ENCODE measurements at regions not wholly inside any gene's neighbourhood (a gene's known extent, or its start where the extent isn't known, plus 50 kb on each side); places are given as distances from the start of the nearest gene placed in this dataset.

DNA sequence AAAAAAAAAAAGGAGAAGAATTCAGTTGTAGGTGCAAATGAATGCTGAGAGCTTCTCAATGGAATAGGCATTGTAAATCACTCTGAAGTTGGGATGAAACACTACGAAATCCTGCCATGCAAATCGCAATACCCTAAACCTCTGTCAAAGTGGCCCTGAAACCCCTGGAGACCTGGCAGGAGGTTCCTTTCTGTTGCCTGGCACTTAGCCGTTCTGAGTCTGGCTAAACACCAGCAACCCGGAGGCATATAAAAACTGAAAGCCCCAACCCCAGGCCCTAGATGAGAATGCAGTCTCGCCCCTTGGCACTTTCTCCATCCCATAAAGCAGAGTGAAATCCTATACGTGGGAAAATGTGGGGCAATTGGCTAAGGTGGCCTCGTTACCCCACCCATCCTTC is 151.5 kb upstream of the PARP11 start:
- no peak for TF ChIP-seq TCF7L2 (IDR thresholded peaks at IDR 0.05; ENCODE audit: low read depth, low read length)
- TF ChIP-seq, protein P1, sequence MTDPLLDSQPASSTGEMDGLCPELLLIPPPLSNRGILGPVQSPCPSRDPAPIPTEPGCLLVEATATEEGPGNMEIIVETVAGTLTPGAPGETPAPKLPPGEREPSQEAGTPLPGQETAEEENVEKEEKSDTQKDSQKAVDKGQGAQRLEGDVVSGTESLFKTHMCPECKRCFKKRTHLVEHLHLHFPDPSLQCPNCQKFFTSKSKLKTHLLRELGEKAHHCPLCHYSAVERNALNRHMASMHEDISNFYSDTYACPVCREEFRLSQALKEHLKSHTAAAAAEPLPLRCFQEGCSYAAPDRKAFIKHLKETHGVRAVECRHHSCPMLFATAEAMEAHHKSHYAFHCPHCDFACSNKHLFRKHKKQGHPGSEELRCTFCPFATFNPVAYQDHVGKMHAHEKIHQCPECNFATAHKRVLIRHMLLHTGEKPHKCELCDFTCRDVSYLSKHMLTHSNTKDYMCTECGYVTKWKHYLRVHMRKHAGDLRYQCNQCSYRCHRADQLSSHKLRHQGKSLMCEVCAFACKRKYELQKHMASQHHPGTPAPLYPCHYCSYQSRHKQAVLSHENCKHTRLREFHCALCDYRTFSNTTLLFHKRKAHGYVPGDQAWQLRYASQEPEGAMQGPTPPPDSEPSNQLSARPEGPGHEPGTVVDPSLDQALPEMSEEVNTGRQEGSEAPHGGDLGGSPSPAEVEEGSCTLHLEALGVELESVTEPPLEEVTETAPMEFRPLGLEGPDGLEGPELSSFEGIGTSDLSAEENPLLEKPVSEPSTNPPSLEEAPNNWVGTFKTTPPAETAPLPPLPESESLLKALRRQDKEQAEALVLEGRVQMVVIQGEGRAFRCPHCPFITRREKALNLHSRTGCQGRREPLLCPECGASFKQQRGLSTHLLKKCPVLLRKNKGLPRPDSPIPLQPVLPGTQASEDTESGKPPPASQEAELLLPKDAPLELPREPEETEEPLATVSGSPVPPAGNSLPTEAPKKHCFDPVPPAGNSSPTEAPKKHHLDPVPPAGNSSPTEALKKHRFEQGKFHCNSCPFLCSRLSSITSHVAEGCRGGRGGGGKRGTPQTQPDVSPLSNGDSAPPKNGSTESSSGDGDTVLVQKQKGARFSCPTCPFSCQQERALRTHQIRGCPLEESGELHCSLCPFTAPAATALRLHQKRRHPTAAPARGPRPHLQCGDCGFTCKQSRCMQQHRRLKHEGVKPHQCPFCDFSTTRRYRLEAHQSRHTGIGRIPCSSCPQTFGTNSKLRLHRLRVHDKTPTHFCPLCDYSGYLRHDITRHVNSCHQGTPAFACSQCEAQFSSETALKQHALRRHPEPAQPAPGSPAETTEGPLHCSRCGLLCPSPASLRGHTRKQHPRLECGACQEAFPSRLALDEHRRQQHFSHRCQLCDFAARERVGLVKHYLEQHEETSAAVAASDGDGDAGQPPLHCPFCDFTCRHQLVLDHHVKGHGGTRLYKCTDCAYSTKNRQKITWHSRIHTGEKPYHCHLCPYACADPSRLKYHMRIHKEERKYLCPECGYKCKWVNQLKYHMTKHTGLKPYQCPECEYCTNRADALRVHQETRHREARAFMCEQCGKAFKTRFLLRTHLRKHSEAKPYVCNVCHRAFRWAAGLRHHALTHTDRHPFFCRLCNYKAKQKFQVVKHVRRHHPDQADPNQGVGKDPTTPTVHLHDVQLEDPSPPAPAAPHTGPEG (CRISPR knock-in tag; IDR thresholded peaks at IDR 0.05), result no peak
